Nephron (organoid): ENCODE measurements at regions not wholly inside any gene's neighbourhood (a gene's known extent, or its start where the extent isn't known, plus 50 kb on each side); places are given as distances from the start of the nearest gene placed in this dataset.

Source experiments
- H3K27ac Mint-ChIP-seq, 3 experiments: 2 replicates each; pipeline ENCODE4 v1.8.0; 2020; ENCODE audit warnings: mixed read lengths in 3 of 3, mild to moderate bottlenecking in 2 of 3, moderate library complexity in 1 of 3
- H3K27me3 Mint-ChIP-seq: 2 replicates; pipeline ENCODE4 v1.8.0; 2021; ENCODE audit warnings: low read depth, mild to moderate bottlenecking, moderate library complexity, mixed read lengths
- H3K36me3 Mint-ChIP-seq: 2 replicates; pipeline ENCODE4 v1.8.0; 2020; ENCODE audit warnings: low read depth, mixed read lengths
- H3K4me1 Mint-ChIP-seq: 2 replicates; pipeline ENCODE4 v1.8.0; 2020; ENCODE audit warnings: mixed read lengths
- H3K4me3 Mint-ChIP-seq, 3 experiments: 2 replicates each; pipeline ENCODE4 v1.8.0; 2020; ENCODE audit warnings: mild to moderate bottlenecking in 3 of 3, mixed read lengths in 3 of 3, moderate library complexity in 2 of 3
- H3K9me3 Mint-ChIP-seq: 2 replicates; pipeline ENCODE4 v1.8.0; 2020; ENCODE audit warnings: mixed read lengths
- CTCF ChIP-seq, 3 experiments: fragments of 200-600 bp; sonication (generic); IDR thresholded peaks; one replicate each; pipeline ENCODE4 v1.5.0; 2021; ENCODE audit warnings: antibody characterized with exemption in 3 of 3; ENCODE audit not compliant: unreplicated experiment in 3 of 3

DNA sequence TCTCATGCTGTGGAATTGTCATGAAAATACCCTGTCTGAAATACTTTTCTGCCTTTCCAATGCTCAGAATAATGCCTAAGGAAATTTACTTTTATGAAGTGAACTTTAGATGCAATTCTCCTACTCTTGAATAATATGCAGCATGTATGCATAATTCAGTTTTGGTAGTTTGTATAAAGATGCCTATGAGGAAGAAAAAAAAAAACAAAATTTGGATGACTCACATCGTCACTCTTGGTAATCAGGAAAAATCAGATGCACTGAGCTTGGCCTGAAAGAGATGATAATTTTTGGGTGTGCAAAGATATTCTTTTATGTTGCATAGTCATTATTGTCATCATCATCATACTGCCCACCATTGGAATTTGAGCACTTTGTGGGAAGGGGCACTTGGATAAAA is 382.1 kb downstream of the ANKRD7 start:
- no peaks in the 10 kb centered on the region for H3K36me3 Mint-ChIP-seq
- no peak overlapping the region for H3K27ac Mint-ChIP-seq

DNA sequence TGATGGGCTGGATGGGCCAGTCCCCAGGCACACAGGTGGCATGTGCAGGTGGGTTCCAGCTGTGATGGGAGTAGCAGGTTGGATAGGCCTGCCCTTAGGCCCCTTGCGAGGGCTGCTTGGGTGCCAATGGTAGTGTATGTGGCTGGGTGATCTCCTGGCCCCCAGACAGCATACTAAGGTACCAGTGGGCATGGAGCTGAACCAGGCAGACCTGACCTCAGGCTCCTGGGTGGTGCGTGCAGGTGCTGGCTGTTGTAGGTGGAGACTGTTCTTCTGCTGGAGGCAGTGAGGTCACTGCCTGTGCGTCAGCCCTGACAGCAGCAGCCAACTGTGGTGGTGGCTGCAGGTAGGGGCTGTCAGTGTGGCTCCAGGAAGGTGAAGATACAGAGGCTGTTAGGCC is 384.7 kb downstream of the ANKRD7 start:
- H3K27ac Mint-ChIP-seq = no peak overlapping the region
- no peak for TF ChIP-seq CTCF (IDR thresholded peaks at IDR 0.05; ENCODE audit: unreplicated experiment in 3 of 3)
- no peaks in the 10 kb centered on the region for H3K4me1 Mint-ChIP-seq
- H3K36me3 Mint-ChIP-seq = no peaks in the 10 kb centered on the region
- no peaks in the 10 kb centered on the region for H3K27me3 Mint-ChIP-seq
- H3K9me3 Mint-ChIP-seq = no peaks in the 10 kb centered on the region
- H3K4me3 Mint-ChIP-seq = no peak overlapping the region

More for the DNA sequence above, 382.1 kb downstream of the ANKRD7 start:
- Mint-ChIP-seq H3K4me3 (no peak overlapping the region), H3K9me3 (no peaks in the 10 kb centered on the region), H3K4me1 (no peaks in the 10 kb centered on the region), H3K27me3 (no peaks in the 10 kb centered on the region)
- TF ChIP-seq CTCF (IDR thresholded peaks at IDR 0.05; ENCODE audit: unreplicated experiment in 3 of 3) = no peak

GRCh38 chr7:118615681-118616080 is 391.2 kb downstream of the ANKRD7 start:
- H3K9me3 Mint-ChIP-seq = no peaks in the 10 kb centered on the region
- no peaks in the 10 kb centered on the region for H3K4me1 Mint-ChIP-seq
- no peak for TF ChIP-seq CTCF (IDR thresholded peaks at IDR 0.05; ENCODE audit: unreplicated experiment in 3 of 3)
- no peak overlapping the region for H3K27ac Mint-ChIP-seq
- H3K27me3 Mint-ChIP-seq = no peaks in the 10 kb centered on the region
- H3K4me3 Mint-ChIP-seq = no peak overlapping the region
- no peaks in the 10 kb centered on the region for H3K36me3 Mint-ChIP-seq

GRCh38 chr7:118621810-118622360 is 397.4 kb downstream of the ANKRD7 start:
- no peak for TF ChIP-seq CTCF (IDR thresholded peaks at IDR 0.05; ENCODE audit: unreplicated experiment in 3 of 3)
- H3K27me3 Mint-ChIP-seq = no peaks in the 10 kb centered on the region
- H3K4me3 Mint-ChIP-seq = no peak overlapping the region
- no peaks in the 10 kb centered on the region for H3K36me3 Mint-ChIP-seq
- no peaks in the 10 kb centered on the region for H3K4me1 Mint-ChIP-seq
- H3K27ac Mint-ChIP-seq = no peak overlapping the region
- H3K9me3 Mint-ChIP-seq = no peaks in the 10 kb centered on the region

DNA sequence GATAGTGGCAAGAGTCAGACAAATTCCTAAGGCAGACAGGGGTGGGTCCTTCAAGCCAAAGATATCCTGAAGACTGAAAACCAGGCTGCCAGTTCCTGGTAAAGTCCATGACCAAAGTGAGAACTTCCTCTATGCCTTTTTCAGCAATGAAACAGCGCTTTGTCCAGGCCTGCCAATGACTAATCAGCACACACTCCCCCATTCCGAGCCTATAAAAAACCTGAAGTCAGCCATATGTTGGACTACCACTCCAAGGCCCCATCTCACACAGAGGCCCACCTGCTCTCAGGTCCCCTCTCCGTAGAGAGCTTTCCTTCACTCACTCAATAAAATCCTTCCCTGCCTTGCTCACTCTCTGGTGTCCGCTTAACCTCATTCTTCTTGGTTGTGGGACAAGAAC is 402.2 kb downstream of the ANKRD7 start:
- Mint-ChIP-seq H3K4me1 (no peaks in the 10 kb centered on the region), H3K36me3 (no peaks in the 10 kb centered on the region), H3K27me3 (no peaks in the 10 kb centered on the region), H3K4me3 (no peak overlapping the region), H3K27ac (no peak overlapping the region), H3K9me3 (no peaks in the 10 kb centered on the region)
- TF ChIP-seq CTCF (IDR thresholded peaks at IDR 0.05; ENCODE audit: unreplicated experiment in 3 of 3) = no peak

DNA sequence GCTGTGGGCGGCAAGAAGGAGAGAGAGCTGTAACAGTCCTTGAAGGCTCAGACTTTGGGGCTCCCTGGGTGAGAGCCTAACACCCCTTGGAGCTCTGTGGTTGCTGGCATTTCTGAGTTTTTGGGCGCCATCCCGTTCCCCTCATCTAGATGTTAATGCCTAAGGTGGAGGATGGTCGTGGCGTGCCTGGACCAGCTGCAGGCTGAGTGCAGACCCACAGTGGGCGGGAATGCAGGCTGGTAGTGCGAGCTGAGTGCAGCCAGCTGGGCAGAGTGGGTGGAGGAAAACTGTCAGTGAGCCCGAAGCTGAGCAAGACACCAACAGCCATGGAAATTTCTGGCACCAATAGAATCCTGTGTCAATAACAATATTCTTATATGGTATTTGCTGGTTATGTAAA is 403.0 kb downstream of the ANKRD7 start:
- no peaks in the 10 kb centered on the region for H3K36me3 Mint-ChIP-seq
- TF ChIP-seq CTCF (IDR thresholded peaks at IDR 0.05; ENCODE audit: unreplicated experiment in 3 of 3) = no peak
- H3K4me3 Mint-ChIP-seq = no peak overlapping the region
- H3K27ac Mint-ChIP-seq = no peak overlapping the region
- H3K9me3 Mint-ChIP-seq = no peaks in the 10 kb centered on the region
- no peaks in the 10 kb centered on the region for H3K27me3 Mint-ChIP-seq
- H3K4me1 Mint-ChIP-seq = no peaks in the 10 kb centered on the region
